Right lobe of liver (tissue), 6 donors: ENCODE measurements at regions not wholly inside any gene's neighbourhood (a gene's known extent, or its start where the extent isn't known, plus 50 kb on each side); places are given as distances from the start of the nearest gene placed in this dataset.
A peak's percentile ranks its signal among the peaks of the same experiment; 100 is the strongest.

Experiments
- ATAC-seq, 4 donors: fragments of 200-7000 bp; cut with Tn5 transposase; one replicate each; pipeline ENCODE4 v1.9.1; 2020; ENCODE audit warnings: mild to moderate bottlenecking in 4 of 4, moderate library complexity in 4 of 4
- DNase-seq, 3 donors: peaks; one replicate each; pipeline ENCODE4 v3.0.0-alpha.2; 2020
- H3K27ac ChIP-seq, 3 donors: fragments of 200-600 bp; one replicate each; pipeline ENCODE4 v1.8.0; 2022
- H3K27me3 ChIP-seq, 2 donors: fragments of 200-600 bp; one replicate each; pipeline ENCODE4 v1.8.0; 2022
- H3K36me3 ChIP-seq, 4 donors: fragments of 200-600 bp; sonication (generic) in 1 of 4; one replicate each; pipeline versions ENCODE4 v1.5.1 to v1.8.0; 2017 to 2022; ENCODE audit warnings: control low read depth in 1 of 4
- H3K4me1 ChIP-seq, 4 donors: fragments of 200-600 bp; sonication (generic) in 1 of 4; one replicate each; pipeline versions ENCODE4 v1.5.1 to v1.8.0; 2017 to 2022; ENCODE audit warnings: control low read depth in 1 of 4
- H3K4me3 ChIP-seq, 3 donors: fragments of 200-600 bp; one replicate each; pipeline ENCODE4 v1.8.0; 2022
- H3K9me3 ChIP-seq, 4 donors: fragments of 200-600 bp; sonication (generic) in 1 of 4; one replicate each; pipeline versions ENCODE4 v1.5.1 to v1.8.0; 2017 to 2022; ENCODE audit warnings: control low read depth in 1 of 4
- CTCF ChIP-seq, 4 donors: fragments of 200-600 bp in 3 of 4; fragments of 450-650 bp in 1 of 4; IDR thresholded peaks; one replicate each; pipeline versions ENCODE4 v1.5.1 to v1.8.0; 2016 to 2022; ENCODE audit warnings: antibody characterized with exemption in 4 of 4, mild to moderate bottlenecking in 2 of 4
- POLR2A ChIP-seq: fragments of 450-650 bp; IDR thresholded peaks from one replicate; pipeline ENCODE4 v1.6.1; 2017; ENCODE audit warnings: antibody characterized with exemption, mild to moderate bottlenecking
- WGBS: methylation state at CpG from one replicate; pipeline ENCODE4 v1.1.6; 2018; ENCODE audit warnings: low coverage, low lambda C conversion rate; ENCODE audit not compliant: insufficient coverage; ENCODE audit errors: missing lambda C conversion rate; 5-methylcytosine and 5-hydroxymethylcytosine counted together
- intact Hi-C, 2 donors: fragments of 100-400 bp; cut with DNase I; formaldehyde crosslinking; loops; one replicate each; pipeline versions ENCODE4 v1.11.2 to v1.14.1; 2022
- donor health status: DM: no; HTN: yes; CAD: no.
- donor health status: DM: no; HTN: no; CAD: no.
- donor health status: DM: no; HTN: no; CAD: no.
- donor health status: DM: no; HTN: yes; CAD: no.
- donor health status: DM: no; HTN: yes; CAD: no.

- 44% methylated on average over 2 of the region's 2 CpGs for WGBS
- no peak overlapping the region for H3K27ac ChIP-seq
Measured at GRCh38 chr15:94877833-94878232, 646.5 kb downstream of the MCTP2 start.

GRCh38 chr15:94882071-94882712 is 650.8 kb downstream of the MCTP2 start:
- Histone ChIP-seq H3K4me1 (no peaks in the 10 kb centered on the region), H3K36me3 (no peaks in the 10 kb centered on the region), H3K27ac (no peak overlapping the region), H3K9me3 (no peaks in the 10 kb centered on the region), H3K4me3 (no peak overlapping the region), H3K27me3 (no peaks in the 10 kb centered on the region)
- DNase-seq, result no peak
- peak in 1 of 4 donors; percentile 36 for ATAC-seq
- WGBS, result 50% methylated on average over 1 of the region's 10 CpGs
- intact Hi-C loops, result no loop called here
- no peak for TF ChIP-seq POLR2A

More at GRCh38 chr15:94877833-94878232, 646.5 kb downstream of the MCTP2 start:
- intact Hi-C loops, result loop anchor here in 1 of 2 donors (10.0 kb wide), 1 partner anchor 57 kb away; no protein-coding TSS in a partner anchor
- no peak for TF ChIP-seq POLR2A
- no peak for TF ChIP-seq CTCF (IDR thresholded peaks at IDR 0.05)
- H3K27me3 ChIP-seq, result no peaks in the 10 kb centered on the region
- H3K4me1 ChIP-seq, result no peaks in the 10 kb centered on the region
- DNase-seq (no peak), ATAC-seq (no peak)
- H3K36me3 ChIP-seq, result no peaks in the 10 kb centered on the region
- no peaks in the 10 kb centered on the region for H3K9me3 ChIP-seq
- H3K4me3 ChIP-seq, result no peak overlapping the region

- H3K36me3 ChIP-seq, result no peaks in the 10 kb centered on the region
- no peak for ATAC-seq
- DNase-seq, result no peak
Measured at GRCh38 chr15:94887391-94887790, 656.0 kb downstream of the MCTP2 start.

GRCh38 chr15:94889153-94889552 is 657.8 kb downstream of the MCTP2 start:
- no peak for DNase-seq
- Histone ChIP-seq H3K27me3 (no peaks in the 10 kb centered on the region), H3K36me3 (no peaks in the 10 kb centered on the region), H3K9me3 (no peaks in the 10 kb centered on the region), H3K4me1 (no peaks in the 10 kb centered on the region), H3K4me3 (no peak overlapping the region), H3K27ac (no peak overlapping the region)
- ATAC-seq, result no peak
- 63% methylated on average over 2 of the region's 5 CpGs for WGBS
- no peak for TF ChIP-seq CTCF (IDR thresholded peaks at IDR 0.05)
- TF ChIP-seq POLR2A, result no peak
- intact Hi-C loops, result no loop called here

More at GRCh38 chr15:94887391-94887790, 656.0 kb downstream of the MCTP2 start:
- Histone ChIP-seq H3K9me3 (no peaks in the 10 kb centered on the region), H3K4me3 (no peak overlapping the region), H3K27ac (no peak overlapping the region), H3K27me3 (no peaks in the 10 kb centered on the region), H3K4me1 (no peaks in the 10 kb centered on the region)
- intact Hi-C loops, result no loop called here
- TF ChIP-seq CTCF (IDR thresholded peaks at IDR 0.05) (no peak), POLR2A (no peak)

GRCh38 chr15:94893091-94893490 is 661.7 kb downstream of the MCTP2 start:
- intact Hi-C loops, result no loop called here
- no peaks in the 10 kb centered on the region for H3K36me3 ChIP-seq
- no peaks in the 10 kb centered on the region for H3K27me3 ChIP-seq
- H3K27ac ChIP-seq, result no peak overlapping the region
- no peak for TF ChIP-seq CTCF (IDR thresholded peaks at IDR 0.05)
- no peaks in the 10 kb centered on the region for H3K4me1 ChIP-seq
- H3K9me3 ChIP-seq, result no peaks in the 10 kb centered on the region
- H3K4me3 ChIP-seq, result no peak overlapping the region
- no peak for ATAC-seq
- DNase-seq, result no peak
